Esophagus squamous epithelium (tissue), 5 donors: ENCODE measurements at regions not wholly inside any gene's neighbourhood (a gene's known extent, or its start where the extent isn't known, plus 50 kb on each side); places are given as distances from the start of the nearest gene placed in this dataset.

Experiments
- DNase-seq: peaks from one replicate; lab custom pipeline; 2025; lab: John Stamatoyannopoulos, UW
- H3K27ac ChIP-seq, 4 donors: fragments of 200-600 bp; sonication (generic); one replicate each; pipeline ENCODE4 v1.5.1; 2016 to 2019; ENCODE audit warnings: mild to moderate bottlenecking in 1 of 4
- H3K27me3 ChIP-seq, 4 donors: fragments of 200-600 bp; sonication (generic); 1 replicate in 3 of 4; 2 replicates in 1 of 4; pipeline versions ENCODE4 v1.5.1 to v1.6.0; 2017 to 2021; ENCODE audit warnings: antibody characterized with exemption in 1 of 4
- H3K36me3 ChIP-seq, 3 donors: fragments of 200-600 bp; sonication (generic); one replicate each; pipeline ENCODE4 v1.5.1; 2016 to 2019
- H3K4me1 ChIP-seq, 3 donors: fragments of 200-600 bp; sonication (generic); one replicate each; pipeline ENCODE4 v1.5.1; 2017 to 2019
- H3K4me3 ChIP-seq, 4 donors: fragments of 200-600 bp; sonication (generic); 1 replicate in 3 of 4; 2 replicates in 1 of 4; pipeline ENCODE4 v1.5.1; 2016 to 2019; ENCODE audit warnings: mild to moderate bottlenecking in 2 of 4, moderate library complexity in 1 of 4
- H3K9me3 ChIP-seq, 3 donors: fragments of 200-600 bp; sonication (generic); one replicate each; pipeline ENCODE4 v1.5.1; 2016 to 2019
- POLR2A ChIP-seq, 4 donors: fragments of 450-650 bp; IDR thresholded peaks; one replicate each; pipeline ENCODE4 v1.6.1; 2017; ENCODE audit warnings: antibody characterized with exemption in 4 of 4, mild to moderate bottlenecking in 4 of 4, moderate library complexity in 3 of 4
- WGBS, 2 donors: methylation state at CpG; one replicate each; pipeline ENCODE4 v1.1.5; 2018; 5-methylcytosine and 5-hydroxymethylcytosine counted together
- intact Hi-C: fragments of 100-400 bp; cut with DNase I; formaldehyde crosslinking; loops from one replicate; pipeline ENCODE4 v1.15.0; 2022
- TF ChIP-seq, protein P1 (sequence below), 6 experiments: fragments of 450-650 bp in 4 of 6; fragments of 200-600 bp in 2 of 6; sonication (generic) in 2 of 6; IDR thresholded peaks; one replicate each; pipeline ENCODE4 v1.5.1; 2016 to 2019; ENCODE audit warnings: antibody characterized with exemption in 6 of 6, mild to moderate bottlenecking in 4 of 6, moderate library complexity in 4 of 6
- donor health status: DM: yes; HTN: yes; CAD: no.

DNA sequence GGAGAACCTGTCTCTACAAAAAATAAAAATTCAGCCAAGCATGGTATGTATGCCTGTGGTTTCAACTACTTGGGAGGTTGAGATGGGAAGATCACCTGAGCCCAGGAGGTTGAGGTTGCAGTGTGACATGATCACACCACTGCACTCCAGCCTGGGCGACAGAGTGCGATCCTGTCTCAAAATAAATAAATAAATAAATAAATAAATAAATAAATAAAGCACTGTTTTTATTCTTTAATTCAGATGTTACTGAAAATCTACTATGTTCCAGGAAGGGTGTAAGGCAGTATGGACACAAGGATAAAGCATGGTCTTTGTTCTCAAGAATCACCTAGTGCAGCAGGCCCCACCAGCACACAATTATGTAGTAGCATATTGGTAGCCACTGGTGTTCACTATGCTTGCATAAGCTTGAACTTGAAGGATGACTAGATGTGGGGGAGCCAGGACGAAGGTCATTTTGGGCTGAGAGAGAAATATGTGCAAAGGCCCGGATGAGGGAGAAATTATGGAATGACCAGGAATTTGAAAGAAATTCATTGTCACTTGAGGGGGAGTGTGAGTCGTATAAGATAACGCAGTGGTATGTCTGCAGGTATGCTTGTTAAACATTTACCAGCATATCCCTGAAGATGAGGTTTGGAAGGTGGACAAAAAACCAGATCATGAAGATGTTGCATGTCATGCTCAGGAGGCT lies 70.2 kb upstream of the CD180 start:
- Histone ChIP-seq H3K9me3 (no peaks in the 10 kb centered on the region), H3K27ac (peak overlapping the region; percentile 86 to 95 (median 91))
- 93% methylated on average over 6 of the region's 6 CpGs for WGBS, 2 donors

GRCh38 chr5:67265951-67266350 lies 69.4 kb upstream of the CD180 start:
- no peaks in the 10 kb centered on the region for H3K36me3 ChIP-seq
- no peak overlapping the region for H3K4me3 ChIP-seq
- H3K27ac ChIP-seq = peak overlapping the region in 1 of 4 donors; percentile 1
- WGBS, 2 donors = 71 to 93% methylated on average over 1 of the region's 1 CpG
- peaks cover 20 to 66% (median 31%) of the 10 kb centered on the region in 3 donors for H3K4me1 ChIP-seq
- no peaks in the 10 kb centered on the region for H3K9me3 ChIP-seq
- no peaks in the 10 kb centered on the region for H3K27me3 ChIP-seq
- no peak for DNase-seq
- intact Hi-C loops = no loop called here
- TF ChIP-seq, protein P1, sequence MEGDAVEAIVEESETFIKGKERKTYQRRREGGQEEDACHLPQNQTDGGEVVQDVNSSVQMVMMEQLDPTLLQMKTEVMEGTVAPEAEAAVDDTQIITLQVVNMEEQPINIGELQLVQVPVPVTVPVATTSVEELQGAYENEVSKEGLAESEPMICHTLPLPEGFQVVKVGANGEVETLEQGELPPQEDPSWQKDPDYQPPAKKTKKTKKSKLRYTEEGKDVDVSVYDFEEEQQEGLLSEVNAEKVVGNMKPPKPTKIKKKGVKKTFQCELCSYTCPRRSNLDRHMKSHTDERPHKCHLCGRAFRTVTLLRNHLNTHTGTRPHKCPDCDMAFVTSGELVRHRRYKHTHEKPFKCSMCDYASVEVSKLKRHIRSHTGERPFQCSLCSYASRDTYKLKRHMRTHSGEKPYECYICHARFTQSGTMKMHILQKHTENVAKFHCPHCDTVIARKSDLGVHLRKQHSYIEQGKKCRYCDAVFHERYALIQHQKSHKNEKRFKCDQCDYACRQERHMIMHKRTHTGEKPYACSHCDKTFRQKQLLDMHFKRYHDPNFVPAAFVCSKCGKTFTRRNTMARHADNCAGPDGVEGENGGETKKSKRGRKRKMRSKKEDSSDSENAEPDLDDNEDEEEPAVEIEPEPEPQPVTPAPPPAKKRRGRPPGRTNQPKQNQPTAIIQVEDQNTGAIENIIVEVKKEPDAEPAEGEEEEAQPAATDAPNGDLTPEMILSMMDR (IDR thresholded peaks at IDR 0.05) = no peak

More for the DNA sequence above, 70.2 kb upstream of the CD180 start:
- no peaks in the 10 kb centered on the region for H3K27me3 ChIP-seq
- TF ChIP-seq, protein P1 (IDR thresholded peaks at IDR 0.05) = no peak
- TF ChIP-seq POLR2A (IDR thresholded peaks at IDR 0.05) = no peak
- intact Hi-C loops = no loop called here
- DNase-seq = no peak
- H3K36me3 ChIP-seq = no peaks in the 10 kb centered on the region
- H3K4me3 ChIP-seq = no peak overlapping the region
- peaks cover 20 to 66% (median 31%) of the 10 kb centered on the region in 3 donors for H3K4me1 ChIP-seq

GRCh38 chr5:67263656-67264408 lies 67.2 kb upstream of the CD180 start:
- Histone ChIP-seq H3K27ac (peak overlapping the region in 2 of 4 donors; percentile 12 to 14), H3K36me3 (no peaks in the 10 kb centered on the region), H3K4me1 (peaks cover 12 to 50% (median 20%) of the 10 kb centered on the region in 3 donors), H3K9me3 (no peaks in the 10 kb centered on the region), H3K27me3 (no peaks in the 10 kb centered on the region), H3K4me3 (no peak overlapping the region)
- WGBS, 2 donors = 84 to 90% methylated on average over 4 of the region's 4 CpGs
- no peak for TF ChIP-seq POLR2A (IDR thresholded peaks at IDR 0.05)
- TF ChIP-seq, protein P1 (IDR thresholded peaks at IDR 0.05) = no peak
- intact Hi-C loops = no loop called here
- no peak for DNase-seq

DNA sequence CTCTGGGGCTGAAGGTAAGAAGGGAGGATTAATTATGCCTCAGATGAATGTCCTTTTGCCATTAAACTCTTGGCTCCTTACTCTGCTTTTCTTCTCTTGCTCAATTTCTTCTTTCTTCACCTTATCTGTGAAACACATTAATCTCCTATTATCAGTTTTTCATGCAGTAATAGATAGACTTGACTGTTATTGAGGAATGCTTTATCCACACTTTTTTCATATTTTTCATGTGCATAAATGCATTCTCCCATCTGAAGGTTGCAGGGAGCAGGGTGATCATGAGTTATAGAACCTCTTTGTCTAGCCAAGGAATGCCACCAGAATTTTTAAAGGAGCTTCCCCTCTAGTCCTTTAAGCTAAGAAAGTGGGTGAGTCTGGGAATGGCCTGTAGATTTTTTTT lies 66.4 kb upstream of the CD180 start:
- TF ChIP-seq, protein P1 (IDR thresholded peaks at IDR 0.05) = no peak
- TF ChIP-seq POLR2A (IDR thresholded peaks at IDR 0.05) = no peak
- no peak overlapping the region for H3K27ac ChIP-seq

GRCh38 chr5:67262206-67262605 lies 65.6 kb upstream of the CD180 start:
- no peaks in the 10 kb centered on the region for H3K9me3 ChIP-seq
- H3K27me3 ChIP-seq = no peaks in the 10 kb centered on the region
- H3K36me3 ChIP-seq = no peaks in the 10 kb centered on the region
- peaks cover under 1 to 50% (median 6%) of the 10 kb centered on the region in 3 donors for H3K4me1 ChIP-seq
- TF ChIP-seq, protein P1 (IDR thresholded peaks at IDR 0.05) = no peak
- no peak for TF ChIP-seq POLR2A (IDR thresholded peaks at IDR 0.05)
- no peak overlapping the region for H3K27ac ChIP-seq
- no peak overlapping the region for H3K4me3 ChIP-seq
- no peak for DNase-seq
- intact Hi-C loops = no loop called here
- WGBS, 2 donors = 44 to 65% methylated on average over 5 of the region's 5 CpGs

More for the DNA sequence above, 66.4 kb upstream of the CD180 start:
- H3K36me3 ChIP-seq = no peaks in the 10 kb centered on the region
- H3K4me3 ChIP-seq = no peak overlapping the region
- DNase-seq = no peak
- H3K27me3 ChIP-seq = no peaks in the 10 kb centered on the region
- no peaks in the 10 kb centered on the region for H3K9me3 ChIP-seq
- intact Hi-C loops = no loop called here
- peaks cover 6 to 50% (median 13%) of the 10 kb centered on the region in 3 donors for H3K4me1 ChIP-seq
